ENCODE measurements at regions not wholly inside any gene's neighbourhood (a gene's known extent, or its start where the extent isn't known, plus 50 kb on each side); places are given as distances from the start of the nearest gene placed in this dataset.

DNA sequence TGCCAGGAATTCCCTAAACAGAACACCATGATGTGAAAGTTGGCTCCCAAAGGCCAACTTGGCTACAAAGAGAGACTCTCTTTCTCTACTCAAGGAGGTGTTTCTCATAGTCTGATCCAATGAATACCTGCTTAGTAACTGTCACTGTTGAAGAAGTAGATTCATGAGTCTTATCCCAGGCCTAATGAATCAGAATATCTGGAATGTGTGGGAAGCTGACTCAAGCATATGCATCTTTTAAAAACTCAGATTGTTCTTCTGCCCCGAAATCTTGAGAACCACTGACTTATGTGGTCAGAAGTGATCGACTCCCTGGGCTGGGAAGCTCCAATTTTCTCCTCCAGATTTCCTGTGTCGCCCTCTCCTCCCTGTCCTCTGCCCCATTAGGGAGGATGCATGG, 345.6 kb downstream of the PLK2 start:
- TF ChIP-seq, protein P1, sequence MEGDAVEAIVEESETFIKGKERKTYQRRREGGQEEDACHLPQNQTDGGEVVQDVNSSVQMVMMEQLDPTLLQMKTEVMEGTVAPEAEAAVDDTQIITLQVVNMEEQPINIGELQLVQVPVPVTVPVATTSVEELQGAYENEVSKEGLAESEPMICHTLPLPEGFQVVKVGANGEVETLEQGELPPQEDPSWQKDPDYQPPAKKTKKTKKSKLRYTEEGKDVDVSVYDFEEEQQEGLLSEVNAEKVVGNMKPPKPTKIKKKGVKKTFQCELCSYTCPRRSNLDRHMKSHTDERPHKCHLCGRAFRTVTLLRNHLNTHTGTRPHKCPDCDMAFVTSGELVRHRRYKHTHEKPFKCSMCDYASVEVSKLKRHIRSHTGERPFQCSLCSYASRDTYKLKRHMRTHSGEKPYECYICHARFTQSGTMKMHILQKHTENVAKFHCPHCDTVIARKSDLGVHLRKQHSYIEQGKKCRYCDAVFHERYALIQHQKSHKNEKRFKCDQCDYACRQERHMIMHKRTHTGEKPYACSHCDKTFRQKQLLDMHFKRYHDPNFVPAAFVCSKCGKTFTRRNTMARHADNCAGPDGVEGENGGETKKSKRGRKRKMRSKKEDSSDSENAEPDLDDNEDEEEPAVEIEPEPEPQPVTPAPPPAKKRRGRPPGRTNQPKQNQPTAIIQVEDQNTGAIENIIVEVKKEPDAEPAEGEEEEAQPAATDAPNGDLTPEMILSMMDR (IDR thresholded peaks at IDR 0.05), result no peak
- no peak for TF ChIP-seq EZH2phosphoT487 (IDR thresholded peaks at IDR 0.05)
- TF ChIP-seq EZH2 (IDR thresholded peaks at IDR 0.05), result no peak
